Small intestine (tissue), 7 donors: ENCODE measurements at regions not wholly inside any gene's neighbourhood (a gene's known extent, or its start where the extent isn't known, plus 50 kb on each side); places are given as distances from the start of the nearest gene placed in this dataset.
A peak's percentile ranks its signal among the peaks of the same experiment; 100 is the strongest.

Experiments used
- DNase-seq, 2 donors: peaks; one replicate each; pipeline versions ENCODE4 v3.0.0 to v3.0.0-alpha.2; 2013
- FAIRE-seq: peaks from 2 replicates; lab custom pipeline; 2012; peaks lifted over from hg19 to GRCh38; lab: Jason Lieb, UNC
- H3K27ac ChIP-seq, 3 donors: one replicate each; pipeline ENCODE4 v1.5.1; 2013; ENCODE audit warnings: low read length in 2 of 3, mild to moderate bottlenecking in 2 of 3, control low read depth in 1 of 3, inconsistent platforms in 1 of 3, low read depth in 1 of 3, moderate library complexity in 1 of 3
- H3K27me3 ChIP-seq, 3 donors: one replicate each; pipeline ENCODE4 v1.6.1; 2013; ENCODE audit warnings: low read length in 3 of 3, inconsistent platforms in 1 of 3; ENCODE audit not compliant: control insufficient read depth in 3 of 3, insufficient read depth in 3 of 3
- H3K36me3 ChIP-seq, 3 donors: one replicate each; pipeline ENCODE4 v1.6.1; 2013; ENCODE audit warnings: low read length in 3 of 3, inconsistent platforms in 1 of 3, low read depth in 1 of 3, mild to moderate bottlenecking in 1 of 3, moderate library complexity in 1 of 3; ENCODE audit not compliant: control insufficient read depth in 3 of 3, insufficient read depth in 2 of 3
- H3K4me1 ChIP-seq, 3 donors: one replicate each; pipeline ENCODE4 v1.6.1; 2013; ENCODE audit warnings: low read length in 2 of 3, inconsistent platforms in 1 of 3, low read depth in 1 of 3, mild to moderate bottlenecking in 1 of 3, moderate library complexity in 1 of 3; ENCODE audit not compliant: control insufficient read depth in 3 of 3, insufficient read depth in 2 of 3
- H3K4me3 ChIP-seq, 3 donors: one replicate each; pipeline ENCODE4 v1.5.1; 2013; ENCODE audit warnings: low read length in 3 of 3, control low read depth in 1 of 3, inconsistent platforms in 1 of 3, low read depth in 1 of 3, mild to moderate bottlenecking in 1 of 3, moderate library complexity in 1 of 3
- H3K9me3 ChIP-seq, 2 donors: one replicate each; pipeline ENCODE4 v1.6.1; 2013; ENCODE audit warnings: low read depth in 1 of 2, low read length in 1 of 2; ENCODE audit not compliant: control insufficient read depth in 2 of 2, insufficient read depth in 1 of 2
- WGBS, 3 donors: extraction: QIAGEN DNeasy Blood & Tissue Kit; methylation state at CpG; one replicate each; pipeline ENCODE4 v1.1.7; 2013; 5-methylcytosine and 5-hydroxymethylcytosine counted together
- donor health status: healthy with polysubstance abuse.
- donor health status: control.
- donor health status: control.
- donor health status: Bipolar disorder and iron deficiency.
- donor health status: healthy.

- H3K9me3 ChIP-seq, result no peaks in the 10 kb centered on the region
- H3K4me1 ChIP-seq, result no peaks in the 10 kb centered on the region
- no peak overlapping the region for H3K27ac ChIP-seq
- FAIRE-seq (peak; percentile 79), DNase-seq (no peak)
- H3K4me3 ChIP-seq, result no peak overlapping the region
- no peaks in the 10 kb centered on the region for H3K27me3 ChIP-seq
- H3K36me3 ChIP-seq, result no peaks in the 10 kb centered on the region
Measured at GRCh38 chr3:162996368-162996767, 1499.8 kb downstream of the OTOL1 start.

- Histone ChIP-seq H3K36me3 (no peaks in the 10 kb centered on the region), H3K9me3 (no peaks in the 10 kb centered on the region), H3K4me3 (no peak overlapping the region), H3K4me1 (no peaks in the 10 kb centered on the region), H3K27me3 (no peaks in the 10 kb centered on the region), H3K27ac (no peak overlapping the region)
- FAIRE-seq (no peak), DNase-seq (no peak)
Measured at GRCh38 chr3:162998205-162998604, 1501.6 kb downstream of the OTOL1 start.

GRCh38 chr3:163011596-163011995 lies 1515.0 kb downstream of the OTOL1 start:
- no peaks in the 10 kb centered on the region for H3K4me1 ChIP-seq
- no peak overlapping the region for H3K27ac ChIP-seq
- WGBS, 3 donors, result 55 to 81% (median 75%) methylated on average over 2 of the region's 2 CpGs
- FAIRE-seq (no peak), DNase-seq (no peak)
- no peaks in the 10 kb centered on the region for H3K27me3 ChIP-seq
- no peak overlapping the region for H3K4me3 ChIP-seq
- H3K9me3 ChIP-seq, result no peaks in the 10 kb centered on the region
- no peaks in the 10 kb centered on the region for H3K36me3 ChIP-seq

GRCh38 chr3:163016251-163016650 lies 1519.6 kb downstream of the OTOL1 start:
- Histone ChIP-seq H3K36me3 (no peaks in the 10 kb centered on the region), H3K4me1 (no peaks in the 10 kb centered on the region), H3K27ac (no peak overlapping the region), H3K9me3 (peaks cover 0 to 3% of the 10 kb centered on the region in 2 donors), H3K4me3 (no peak overlapping the region), H3K27me3 (no peaks in the 10 kb centered on the region)
- DNase-seq (no peak), FAIRE-seq (no peak)
- 61 to 66% (median 66%) methylated on average over 1 of the region's 1 CpG for WGBS, 3 donors

GRCh38 chr3:163018067-163018466 lies 1521.5 kb downstream of the OTOL1 start:
- H3K36me3 ChIP-seq, result no peaks in the 10 kb centered on the region
- H3K9me3 ChIP-seq, result peaks cover 0 to 3% of the 10 kb centered on the region in 2 donors
- DNase-seq (no peak), FAIRE-seq (no peak)
- H3K27ac ChIP-seq, result no peak overlapping the region
- no peak overlapping the region for H3K4me3 ChIP-seq
- no peaks in the 10 kb centered on the region for H3K27me3 ChIP-seq
- WGBS, 3 donors, result 85 to 89% (median 89%) methylated on average over 1 of the region's 1 CpG
- no peaks in the 10 kb centered on the region for H3K4me1 ChIP-seq

GRCh38 chr3:163018664-163019063 lies 1522.1 kb downstream of the OTOL1 start:
- H3K4me1 ChIP-seq, result no peaks in the 10 kb centered on the region
- FAIRE-seq, result no peak
- no peaks in the 10 kb centered on the region for H3K27me3 ChIP-seq
- H3K36me3 ChIP-seq, result no peaks in the 10 kb centered on the region
- no peak overlapping the region for H3K4me3 ChIP-seq
- no peak overlapping the region for H3K27ac ChIP-seq
- 85 to 93% (median 88%) methylated on average over 7 of the region's 7 CpGs for WGBS, 3 donors
- H3K9me3 ChIP-seq, result peaks cover 0 to 3% of the 10 kb centered on the region in 2 donors
- DNase-seq, result no peak

- DNase-seq, result no peak
- Histone ChIP-seq H3K9me3 (peaks cover 0 to 3% of the 10 kb centered on the region in 2 donors), H3K36me3 (no peaks in the 10 kb centered on the region), H3K4me3 (no peak overlapping the region), H3K27me3 (no peaks in the 10 kb centered on the region), H3K4me1 (no peaks in the 10 kb centered on the region), H3K27ac (no peak overlapping the region)
- 57 to 83% (median 73%) methylated on average over 5 of the region's 5 CpGs for WGBS, 3 donors
- FAIRE-seq, result no peak
Measured at GRCh38 chr3:163019260-163019659, 1522.7 kb downstream of the OTOL1 start.

- no peak for DNase-seq
- 74 to 86% (median 85%) methylated on average over 4 of the region's 4 CpGs for WGBS, 3 donors
- Histone ChIP-seq H3K36me3 (no peaks in the 10 kb centered on the region), H3K4me3 (no peak overlapping the region), H3K27me3 (no peaks in the 10 kb centered on the region), H3K4me1 (no peaks in the 10 kb centered on the region), H3K27ac (no peak overlapping the region), H3K9me3 (no peaks in the 10 kb centered on the region)
- no peak for FAIRE-seq
Measured at GRCh38 chr3:163033652-163034051, 1537.0 kb downstream of the OTOL1 start.

GRCh38 chr3:163039636-163040035 lies 1543.0 kb downstream of the OTOL1 start:
- H3K4me3 ChIP-seq, result no peak overlapping the region
- 58 to 65% (median 62%) methylated on average over 3 of the region's 3 CpGs for WGBS, 3 donors
- no peaks in the 10 kb centered on the region for H3K36me3 ChIP-seq
- H3K27me3 ChIP-seq, result no peaks in the 10 kb centered on the region
- FAIRE-seq (no peak), DNase-seq (no peak)
- no peak overlapping the region for H3K27ac ChIP-seq
- no peaks in the 10 kb centered on the region for H3K9me3 ChIP-seq
- no peaks in the 10 kb centered on the region for H3K4me1 ChIP-seq
